GM21576 (cell line): ENCODE measurements at regions not wholly inside any gene's neighbourhood (a gene's known extent, or its start where the extent isn't known, plus 50 kb on each side); places are given as distances from the start of the nearest gene placed in this dataset.
"Not testable (repeated sequence)": the region's sequence is repeated elsewhere in the genome, so short reads cannot be mapped to it uniquely, and the experiment has no call there.

Experiments
- ATAC-seq: cut with Tn5 transposase; IDR thresholded peaks from one replicate; pipeline ENCODE4 v1.9.1; 2021; ENCODE audit warnings: mild to moderate bottlenecking, moderate library complexity; ENCODE audit not compliant: unreplicated experiment

- no peak for ATAC-seq
Measured at GRCh38 chr4:132085105-132085504, 1064.0 kb upstream of the PCDH10 start.

GRCh38 chr4:132094017-132094416 lies 1055.1 kb upstream of the PCDH10 start:
- no peak for ATAC-seq

- ATAC-seq = no peak
Measured at GRCh38 chr4:132097041-132097440, 1052.1 kb upstream of the PCDH10 start.

- ATAC-seq = no peak
Measured at GRCh38 chr4:132101526-132101925, 1047.6 kb upstream of the PCDH10 start.

- ATAC-seq = no peak
Measured at GRCh38 chr4:132108784-132109183, 1040.3 kb upstream of the PCDH10 start.

- no peak for ATAC-seq
Measured at GRCh38 chr4:132114885-132115284, 1034.2 kb upstream of the PCDH10 start.

GRCh38 chr4:132122741-132123140 lies 1026.4 kb upstream of the PCDH10 start:
- not testable (repeated sequence) for ATAC-seq

- peak; percentile 75 for ATAC-seq
Measured at GRCh38 chr4:132123870-132124623, 1025.0 kb upstream of the PCDH10 start.

GRCh38 chr4:132124624-132124974 lies 1024.5 kb upstream of the PCDH10 start:
- ATAC-seq = no peak

GRCh38 chr4:132125131-132125530 lies 1024.0 kb upstream of the PCDH10 start:
- ATAC-seq = no peak

GRCh38 chr4:132132433-132132832 lies 1016.7 kb upstream of the PCDH10 start:
- no peak for ATAC-seq

- no peak for ATAC-seq
Measured at GRCh38 chr4:132169660-132170059, 979.4 kb upstream of the PCDH10 start.

GRCh38 chr4:132180020-132180427 lies 969.1 kb upstream of the PCDH10 start:
- no peak for ATAC-seq

- ATAC-seq = no peak
Measured at GRCh38 chr4:132195176-132195575, 953.9 kb upstream of the PCDH10 start.

GRCh38 chr4:132203618-132204017 lies 945.5 kb upstream of the PCDH10 start:
- no peak for ATAC-seq

GRCh38 chr4:132214519-132214918 lies 934.6 kb upstream of the PCDH10 start:
- ATAC-seq = no peak

GRCh38 chr4:132218406-132218805 lies 930.7 kb upstream of the PCDH10 start:
- no peak for ATAC-seq

GRCh38 chr4:132227151-132227856 lies 921.8 kb upstream of the PCDH10 start:
- no peak for ATAC-seq

GRCh38 chr4:132227857-132228165 lies 921.3 kb upstream of the PCDH10 start:
- not testable (repeated sequence) for ATAC-seq

- no peak for ATAC-seq
Measured at GRCh38 chr4:132228676-132229075, 920.4 kb upstream of the PCDH10 start.

- ATAC-seq = no peak
Measured at GRCh38 chr4:132230025-132230424, 919.1 kb upstream of the PCDH10 start.

GRCh38 chr4:132238697-132239096 lies 910.4 kb upstream of the PCDH10 start:
- no peak for ATAC-seq

- ATAC-seq = no peak
Measured at GRCh38 chr4:132240081-132240480, 909.0 kb upstream of the PCDH10 start.
